OCI-LY1 (cell line): ENCODE measurements at regions not wholly inside any gene's neighbourhood (a gene's known extent, or its start where the extent isn't known, plus 50 kb on each side); places are given as distances from the start of the nearest gene placed in this dataset.

Experiments
- CTCF ChIP-seq: fragments of 200-600 bp; sonication (generic), shearing (Covaris generic); IDR thresholded peaks from 2 replicates; pipeline ENCODE4 v1.5.1; 2017; ENCODE audit warnings: mild to moderate bottlenecking, antibody characterized with exemption, low read length, moderate library complexity, mixed read lengths
- EZH2 ChIP-seq: fragments of 200-600 bp; sonication (generic), shearing (Covaris generic); IDR thresholded peaks from 2 replicates; pipeline ENCODE4 v1.8.0; 2017; ENCODE audit warnings: borderline replicate concordance, mixed run types, mild to moderate bottlenecking, antibody characterized with exemption, low read length, moderate library complexity, mixed read lengths

GRCh38 chr6:160812097-160812496 is 110.1 kb downstream of the PLG start:
- TF ChIP-seq CTCF (no peak), EZH2 (no peak)
